Testis (tissue), 2 donors: ENCODE measurements at regions not wholly inside any gene's neighbourhood (a gene's known extent, or its start where the extent isn't known, plus 50 kb on each side); places are given as distances from the start of the nearest gene placed in this dataset.

ENCODE experiments used
- DNase-seq: peaks from one replicate; pipeline ENCODE4 v3.0.0-alpha.2; 2019
- H3K27ac ChIP-seq, 2 donors: fragments of 200-600 bp; sonication (generic); one replicate each; pipeline ENCODE4 v1.5.1; 2019
- H3K27me3 ChIP-seq: fragments of 200-600 bp; sonication (generic); one replicate; pipeline ENCODE4 v1.5.1; 2019
- H3K36me3 ChIP-seq: fragments of 200-600 bp; sonication (generic); one replicate; pipeline ENCODE4 v1.5.1; 2017; ENCODE audit warnings: low read depth; ENCODE audit errors: missing control alignments
- H3K4me1 ChIP-seq: fragments of 200-600 bp; sonication (generic); one replicate; pipeline ENCODE4 v1.5.1; 2019
- H3K4me3 ChIP-seq, 2 donors: fragments of 200-600 bp; sonication (generic); one replicate each; pipeline ENCODE4 v1.5.1; 2017 to 2019
- H3K9me3 ChIP-seq: fragments of 200-600 bp; sonication (generic); one replicate; pipeline ENCODE4 v1.5.1; 2017
- CTCF ChIP-seq, 3 experiments: fragments of 450-650 bp in 2 of 3; fragments of 200-600 bp in 1 of 3; sonication (generic) in 1 of 3; IDR thresholded peaks; one replicate each; pipeline ENCODE4 v1.5.1; 2016 to 2019; ENCODE audit warnings: antibody characterized with exemption in 3 of 3, mild to moderate bottlenecking in 2 of 3, moderate library complexity in 1 of 3
- POLR2A ChIP-seq: fragments of 450-650 bp; IDR thresholded peaks from one replicate; pipeline ENCODE4 v1.6.1; 2017; ENCODE audit warnings: antibody characterized with exemption, mild to moderate bottlenecking, moderate library complexity
- WGBS, 2 donors: methylation state at CpG; one replicate each; pipeline ENCODE4 v1.1.5; 2018; 5-methylcytosine and 5-hydroxymethylcytosine counted together
- intact Hi-C: fragments of 100-400 bp; cut with DNase I; formaldehyde crosslinking; loops from one replicate; pipeline ENCODE4 v1.15.1; 2023; ENCODE audit warnings: low total_unique reads

- no peak for TF ChIP-seq CTCF (IDR thresholded peaks at IDR 0.05)
- TF ChIP-seq POLR2A: no peak
- H3K4me3 ChIP-seq: no peak overlapping the region
- no peaks in the 10 kb centered on the region for H3K27me3 ChIP-seq
- H3K36me3 ChIP-seq: no peaks in the 10 kb centered on the region
- 65 to 73% methylated on average over 1 to 2 of the region's 2 CpGs for WGBS, 2 donors
- H3K27ac ChIP-seq: no peak overlapping the region
- no peak for DNase-seq
- H3K9me3 ChIP-seq: no peaks in the 10 kb centered on the region
- intact Hi-C loops: no loop called here
- H3K4me1 ChIP-seq: no peaks in the 10 kb centered on the region
Observed at GRCh38 chr20:19073584-19074218, 138.7 kb upstream of the SLC24A3 start.

GRCh38 chr20:19074356-19074755, 138.1 kb upstream of the SLC24A3 start:
- no peak overlapping the region for H3K27ac ChIP-seq
- no peaks in the 10 kb centered on the region for H3K9me3 ChIP-seq
- H3K4me1 ChIP-seq: no peaks in the 10 kb centered on the region
- H3K27me3 ChIP-seq: no peaks in the 10 kb centered on the region
- H3K4me3 ChIP-seq: no peak overlapping the region
- H3K36me3 ChIP-seq: no peaks in the 10 kb centered on the region
- intact Hi-C loops: no loop called here
- DNase-seq: no peak
- WGBS, 2 donors: 39 to 44% methylated on average over 1 of the region's 1 CpG
- TF ChIP-seq POLR2A (no peak), CTCF (IDR thresholded peaks at IDR 0.05) (no peak)

DNA sequence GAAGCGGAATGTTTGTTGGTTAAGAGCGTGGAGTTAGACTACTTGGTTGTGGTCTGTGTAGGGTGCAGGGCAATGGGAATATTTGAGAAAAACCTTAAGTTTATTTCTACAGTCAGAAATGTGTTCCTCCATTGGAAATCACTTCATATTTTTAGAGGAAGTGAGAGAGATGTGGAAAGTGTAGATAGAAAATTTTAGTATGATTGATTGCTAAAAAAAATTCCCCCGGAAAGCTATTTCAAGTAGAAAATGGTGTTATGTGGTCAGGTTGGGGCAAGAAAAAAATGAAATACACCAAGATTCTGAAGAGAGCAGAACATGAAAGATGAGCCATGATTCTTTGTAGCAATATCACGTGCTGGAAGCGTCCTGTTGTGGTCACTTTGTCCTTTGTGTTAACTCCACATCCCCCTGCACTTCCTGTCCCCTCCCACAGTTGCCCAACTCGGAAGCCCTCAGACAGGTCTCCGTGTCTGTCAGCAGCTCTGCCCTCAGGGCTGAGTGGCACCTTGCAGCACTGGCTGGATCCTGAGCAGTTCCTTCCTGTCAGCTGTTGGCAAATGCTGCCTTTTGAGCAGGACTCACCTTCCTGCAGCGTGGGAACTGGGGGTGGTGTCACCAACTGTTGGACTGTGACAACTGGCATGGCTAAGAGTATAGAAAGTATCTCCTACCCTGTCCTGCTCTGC, 137.5 kb upstream of the SLC24A3 start:
- Histone ChIP-seq H3K9me3 (no peaks in the 10 kb centered on the region), H3K36me3 (no peaks in the 10 kb centered on the region), H3K27ac (no peak overlapping the region), H3K4me3 (no peak overlapping the region), H3K27me3 (no peaks in the 10 kb centered on the region), H3K4me1 (no peaks in the 10 kb centered on the region)
- no peak for DNase-seq
- TF ChIP-seq CTCF (IDR thresholded peaks at IDR 0.05) (no peak), POLR2A (no peak)
- 68% methylated on average over 8 of the region's 8 CpGs for WGBS, 2 donors
- intact Hi-C loops: no loop called here

- TF ChIP-seq POLR2A: no peak
- TF ChIP-seq CTCF (IDR thresholded peaks at IDR 0.05): no peak
Observed at GRCh38 chr20:19077370-19078220, 134.8 kb upstream of the SLC24A3 start.

More at GRCh38 chr20:19077370-19078220, 134.8 kb upstream of the SLC24A3 start:
- Histone ChIP-seq H3K27me3 (no peaks in the 10 kb centered on the region), H3K4me1 (no peaks in the 10 kb centered on the region), H3K27ac (no peak overlapping the region), H3K36me3 (no peaks in the 10 kb centered on the region), H3K9me3 (no peaks in the 10 kb centered on the region), H3K4me3 (no peak overlapping the region)
- intact Hi-C loops: no loop called here
- DNase-seq: no peak
- 78 to 85% methylated on average over 5 of the region's 5 CpGs for WGBS, 2 donors
